ENCODE measurements at regions not wholly inside any gene's neighbourhood (a gene's known extent, or its start where the extent isn't known, plus 50 kb on each side); places are given as distances from the start of the nearest gene placed in this dataset.

DNA sequence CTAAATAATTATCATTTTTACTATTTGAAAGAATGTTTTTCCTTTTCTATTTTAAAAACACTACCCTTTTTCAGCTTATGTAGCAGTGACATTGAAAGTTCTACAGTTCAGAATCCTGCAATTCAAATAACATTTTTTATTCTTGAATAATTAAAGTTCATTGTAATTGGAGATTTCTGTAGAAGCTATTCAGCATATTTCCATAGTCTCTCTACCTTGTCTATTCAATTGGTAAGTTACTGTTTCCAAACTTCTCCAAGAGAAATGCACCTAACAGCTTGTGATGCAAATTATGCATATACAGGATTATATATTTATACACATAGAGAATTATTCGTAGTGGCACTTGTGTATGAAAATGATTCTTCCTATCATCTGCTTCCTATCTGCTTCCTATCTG lies 149.7 kb upstream of the ARRDC3 start:
- H3K27me3 ChIP-seq (ENCODE audit: insufficient read depth), result no peaks in the 10 kb centered on the region
- H3K4me3 ChIP-seq, result no peak overlapping the region
- H3K36me3 Mint-ChIP-seq (ENCODE audit: low read depth), result no peaks in the 10 kb centered on the region
- H3F3A ChIP-seq (replicated peaks; ENCODE audit: low read depth), result no peaks in the 10 kb centered on the region
- H3K36me3 ChIP-seq (ENCODE audit: insufficient read depth), result no peaks in the 10 kb centered on the region
- H4K20me1 ChIP-seq (replicated peaks; ENCODE audit: insufficient read depth), result no peaks in the 10 kb centered on the region
- DNase-seq (ENCODE audit: low spot score) (no peak), ATAC-seq (no peak)
- no peak overlapping the region for H3K27ac Mint-ChIP-seq
- peaks cover 5% of the 10 kb centered on the region for H3K4me1 ChIP-seq (ENCODE audit: insufficient read depth)
- no peaks in the 10 kb centered on the region for H3K9me2 ChIP-seq (ENCODE audit: insufficient read depth)
- peaks cover 12% of the 10 kb centered on the region for H3K4me1 Mint-ChIP-seq
- H3K9me3 Mint-ChIP-seq, result peaks cover 3% of the 10 kb centered on the region; the same call in 1 of the 3 replicates
- H2AFZ ChIP-seq, result no peak overlapping the region
- TF ChIP-seq STAT1 (IDR thresholded peaks at IDR 0.05; ENCODE audit: unreplicated experiment), result no peak
- TF ChIP-seq CTCF (conservative IDR thresholded peaks at IDR 0.05; ENCODE audit: low read depth in 2 of 2), result no peak
- TF ChIP-seq ZNF114 (CRISPR knock-in tag; IDR thresholded peaks at IDR 0.05), result no peak
- TF ChIP-seq ZNF331 (CRISPR knock-in tag; IDR thresholded peaks at IDR 0.05; ENCODE audit: low read depth), result no peak
- TF ChIP-seq JUNB (IDR thresholded peaks at IDR 0.05; ENCODE audit: unreplicated experiment), result no peak
- no peak for TF ChIP-seq POLR2AphosphoS5 (IDR thresholded peaks at IDR 0.05; ENCODE audit: low read depth)
- TF ChIP-seq CREB1 (CRISPR knock-in tag; IDR thresholded peaks at IDR 0.05; ENCODE audit: low read depth), result no peak
- no peak for TF ChIP-seq NANOG (IDR thresholded peaks at IDR 0.05; ENCODE audit: borderline replicate concordance)
- no peak for TF ChIP-seq EZH2 (IDR thresholded peaks at IDR 0.05; ENCODE audit: low read depth, unreplicated experiment)
- TF ChIP-seq, protein P1, sequence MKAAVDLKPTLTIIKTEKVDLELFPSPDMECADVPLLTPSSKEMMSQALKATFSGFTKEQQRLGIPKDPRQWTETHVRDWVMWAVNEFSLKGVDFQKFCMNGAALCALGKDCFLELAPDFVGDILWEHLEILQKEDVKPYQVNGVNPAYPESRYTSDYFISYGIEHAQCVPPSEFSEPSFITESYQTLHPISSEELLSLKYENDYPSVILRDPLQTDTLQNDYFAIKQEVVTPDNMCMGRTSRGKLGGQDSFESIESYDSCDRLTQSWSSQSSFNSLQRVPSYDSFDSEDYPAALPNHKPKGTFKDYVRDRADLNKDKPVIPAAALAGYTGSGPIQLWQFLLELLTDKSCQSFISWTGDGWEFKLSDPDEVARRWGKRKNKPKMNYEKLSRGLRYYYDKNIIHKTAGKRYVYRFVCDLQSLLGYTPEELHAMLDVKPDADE (IDR thresholded peaks at IDR 0.05), result no peak
- no peak for TF ChIP-seq EZH2phosphoT487 (IDR thresholded peaks at IDR 0.05; ENCODE audit: unreplicated experiment)
- TF ChIP-seq, protein P2, sequence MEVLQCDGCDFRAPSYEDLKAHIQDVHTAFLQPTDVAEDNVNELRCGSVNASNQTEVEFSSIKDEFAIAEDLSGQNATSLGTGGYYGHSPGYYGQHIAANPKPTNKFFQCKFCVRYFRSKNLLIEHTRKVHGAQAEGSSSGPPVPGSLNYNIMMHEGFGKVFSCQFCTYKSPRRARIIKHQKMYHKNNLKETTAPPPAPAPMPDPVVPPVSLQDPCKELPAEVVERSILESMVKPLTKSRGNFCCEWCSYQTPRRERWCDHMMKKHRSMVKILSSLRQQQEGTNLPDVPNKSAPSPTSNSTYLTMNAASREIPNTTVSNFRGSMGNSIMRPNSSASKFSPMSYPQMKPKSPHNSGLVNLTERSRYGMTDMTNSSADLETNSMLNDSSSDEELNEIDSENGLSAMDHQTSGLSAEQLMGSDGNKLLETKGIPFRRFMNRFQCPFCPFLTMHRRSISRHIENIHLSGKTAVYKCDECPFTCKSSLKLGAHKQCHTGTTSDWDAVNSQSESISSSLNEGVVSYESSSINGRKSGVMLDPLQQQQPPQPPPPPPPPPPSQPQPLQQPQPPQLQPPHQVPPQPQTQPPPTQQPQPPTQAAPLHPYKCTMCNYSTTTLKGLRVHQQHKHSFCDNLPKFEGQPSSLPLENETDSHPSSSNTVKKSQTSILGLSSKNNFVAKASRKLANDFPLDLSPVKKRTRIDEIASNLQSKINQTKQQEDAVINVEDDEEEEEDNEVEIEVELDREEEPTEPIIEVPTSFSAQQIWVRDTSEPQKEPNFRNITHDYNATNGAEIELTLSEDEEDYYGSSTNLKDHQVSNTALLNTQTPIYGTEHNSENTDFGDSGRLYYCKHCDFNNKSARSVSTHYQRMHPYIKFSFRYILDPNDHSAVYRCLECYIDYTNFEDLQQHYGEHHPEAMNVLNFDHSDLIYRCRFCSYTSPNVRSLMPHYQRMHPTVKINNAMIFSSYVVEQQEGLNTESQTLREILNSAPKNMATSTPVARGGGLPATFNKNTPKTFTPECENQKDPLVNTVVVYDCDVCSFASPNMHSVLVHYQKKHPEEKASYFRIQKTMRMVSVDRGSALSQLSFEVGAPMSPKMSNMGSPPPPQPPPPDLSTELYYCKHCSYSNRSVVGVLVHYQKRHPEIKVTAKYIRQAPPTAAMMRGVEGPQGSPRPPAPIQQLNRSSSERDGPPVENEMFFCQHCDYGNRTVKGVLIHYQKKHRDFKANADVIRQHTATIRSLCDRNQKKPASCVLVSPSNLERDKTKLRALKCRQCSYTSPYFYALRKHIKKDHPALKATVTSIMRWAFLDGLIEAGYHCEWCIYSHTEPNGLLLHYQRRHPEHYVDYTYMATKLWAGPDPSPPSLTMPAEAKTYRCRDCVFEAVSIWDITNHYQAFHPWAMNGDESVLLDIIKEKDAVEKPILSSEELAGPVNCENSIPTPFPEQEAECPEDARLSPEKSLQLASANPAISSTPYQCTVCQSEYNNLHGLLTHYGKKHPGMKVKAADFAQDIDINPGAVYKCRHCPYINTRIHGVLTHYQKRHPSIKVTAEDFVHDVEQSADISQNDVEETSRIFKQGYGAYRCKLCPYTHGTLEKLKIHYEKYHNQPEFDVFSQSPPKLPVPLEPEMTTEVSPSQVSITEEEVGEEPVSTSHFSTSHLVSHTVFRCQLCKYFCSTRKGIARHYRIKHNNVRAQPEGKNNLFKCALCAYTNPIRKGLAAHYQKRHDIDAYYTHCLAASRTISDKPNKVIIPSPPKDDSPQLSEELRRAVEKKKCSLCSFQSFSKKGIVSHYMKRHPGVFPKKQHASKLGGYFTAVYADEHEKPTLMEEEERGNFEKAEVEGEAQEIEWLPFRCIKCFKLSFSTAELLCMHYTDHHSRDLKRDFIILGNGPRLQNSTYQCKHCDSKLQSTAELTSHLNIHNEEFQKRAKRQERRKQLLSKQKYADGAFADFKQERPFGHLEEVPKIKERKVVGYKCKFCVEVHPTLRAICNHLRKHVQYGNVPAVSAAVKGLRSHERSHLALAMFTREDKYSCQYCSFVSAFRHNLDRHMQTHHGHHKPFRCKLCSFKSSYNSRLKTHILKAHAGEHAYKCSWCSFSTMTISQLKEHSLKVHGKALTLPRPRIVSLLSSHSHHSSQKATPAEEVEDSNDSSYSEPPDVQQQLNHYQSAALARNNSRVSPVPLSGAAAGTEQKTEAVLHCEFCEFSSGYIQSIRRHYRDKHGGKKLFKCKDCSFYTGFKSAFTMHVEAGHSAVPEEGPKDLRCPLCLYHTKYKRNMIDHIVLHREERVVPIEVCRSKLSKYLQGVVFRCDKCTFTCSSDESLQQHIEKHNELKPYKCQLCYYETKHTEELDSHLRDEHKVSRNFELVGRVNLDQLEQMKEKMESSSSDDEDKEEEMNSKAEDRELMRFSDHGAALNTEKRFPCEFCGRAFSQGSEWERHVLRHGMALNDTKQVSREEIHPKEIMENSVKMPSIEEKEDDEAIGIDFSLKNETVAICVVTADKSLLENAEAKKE (CRISPR knock-in tag; IDR thresholded peaks at IDR 0.05), result no peak
- no peak for TF ChIP-seq REST (IDR thresholded peaks at IDR 0.05; ENCODE audit: unreplicated experiment)
- no peaks in the 10 kb centered on the region for H3K79me2 ChIP-seq (replicated peaks; ENCODE audit: insufficient read depth)
- no peak overlapping the region for H3K27ac ChIP-seq (ENCODE audit: low read depth)
- H3K4me2 ChIP-seq, result no peak overlapping the region
- H3K4me3 Mint-ChIP-seq, result no peak overlapping the region
- no peaks in the 10 kb centered on the region for H3K27me3 Mint-ChIP-seq (ENCODE audit: insufficient read depth, low read depth, poor library complexity)

All from GM23338 (cell line).